ENCODE measurements at regions not wholly inside any gene's neighbourhood (a gene's known extent, or its start where the extent isn't known, plus 50 kb on each side); places are given as distances from the start of the nearest gene placed in this dataset.

GRCh38 chr5:74186356-74187315 is 453.9 kb downstream of the ENC1 start:
- no peak for TF ChIP-seq CTCF (IDR thresholded peaks at IDR 0.05; ENCODE audit: low read depth, low read length)
- DNase-seq (ENCODE audit: low read depth in 1 of 2, low spot score in 1 of 2): no peak
- Histone ChIP-seq H3K27ac (no peak overlapping the region), H3K4me3 (no peak overlapping the region), H3K36me3 (no peaks in the 10 kb centered on the region), H3K27me3 (no peaks in the 10 kb centered on the region), H3K9me3 (ENCODE audit: low read depth) (no peaks in the 10 kb centered on the region), H3K4me1 (ENCODE audit: low read depth) (no peaks in the 10 kb centered on the region)

GRCh38 chr5:74185599-74185998 is 454.9 kb downstream of the ENC1 start:
- no peaks in the 10 kb centered on the region for H3K36me3 ChIP-seq
- DNase-seq (ENCODE audit: low read depth in 1 of 2, low spot score in 1 of 2): no peak
- no peaks in the 10 kb centered on the region for H3K4me1 ChIP-seq (ENCODE audit: low read depth)
- no peaks in the 10 kb centered on the region for H3K27me3 ChIP-seq
- H3K4me3 ChIP-seq: no peak overlapping the region
- no peaks in the 10 kb centered on the region for H3K9me3 ChIP-seq (ENCODE audit: low read depth)
- no peak for TF ChIP-seq CTCF (IDR thresholded peaks at IDR 0.05; ENCODE audit: low read depth, low read length)
- no peak overlapping the region for H3K27ac ChIP-seq

GRCh38 chr5:74184649-74185048 is 455.9 kb downstream of the ENC1 start:
- H3K27me3 ChIP-seq: no peaks in the 10 kb centered on the region
- H3K4me3 ChIP-seq: no peak overlapping the region
- DNase-seq (ENCODE audit: low read depth in 1 of 2, low spot score in 1 of 2): no peak
- H3K4me1 ChIP-seq (ENCODE audit: low read depth): no peaks in the 10 kb centered on the region
- no peaks in the 10 kb centered on the region for H3K9me3 ChIP-seq (ENCODE audit: low read depth)
- no peak for TF ChIP-seq CTCF (IDR thresholded peaks at IDR 0.05; ENCODE audit: low read depth, low read length)
- no peaks in the 10 kb centered on the region for H3K36me3 ChIP-seq
- no peak overlapping the region for H3K27ac ChIP-seq

GRCh38 chr5:74183041-74183440 is 457.5 kb downstream of the ENC1 start:
- no peak for TF ChIP-seq CTCF (IDR thresholded peaks at IDR 0.05; ENCODE audit: low read depth, low read length)
- no peaks in the 10 kb centered on the region for H3K9me3 ChIP-seq (ENCODE audit: low read depth)
- H3K27me3 ChIP-seq: no peaks in the 10 kb centered on the region
- no peaks in the 10 kb centered on the region for H3K4me1 ChIP-seq (ENCODE audit: low read depth)
- no peak overlapping the region for H3K27ac ChIP-seq
- no peak for DNase-seq (ENCODE audit: low read depth in 1 of 2, low spot score in 1 of 2)
- no peak overlapping the region for H3K4me3 ChIP-seq
- no peaks in the 10 kb centered on the region for H3K36me3 ChIP-seq

GRCh38 chr5:74182603-74183002 is 457.9 kb downstream of the ENC1 start:
- TF ChIP-seq CTCF (IDR thresholded peaks at IDR 0.05; ENCODE audit: low read depth, low read length): no peak
- H3K27ac ChIP-seq: no peak overlapping the region
- DNase-seq (ENCODE audit: low read depth in 1 of 2, low spot score in 1 of 2): no peak
- H3K27me3 ChIP-seq: no peaks in the 10 kb centered on the region
- no peak overlapping the region for H3K4me3 ChIP-seq
- no peaks in the 10 kb centered on the region for H3K4me1 ChIP-seq (ENCODE audit: low read depth)
- H3K36me3 ChIP-seq: no peaks in the 10 kb centered on the region
- no peaks in the 10 kb centered on the region for H3K9me3 ChIP-seq (ENCODE audit: low read depth)

All from cardiac muscle cell (in vitro differentiated cells and primary cell).